K562 (cell line): ENCODE measurements at regions not wholly inside any gene's neighbourhood (a gene's known extent, or its start where the extent isn't known, plus 50 kb on each side); places are given as distances from the start of the nearest gene placed in this dataset.

Experiments used
- ATAC-seq: fragments of 200-7000 bp; cut with Tn5 transposase; 3 replicates; pipeline ENCODE4 v1.9.1; 2020; ENCODE audit warnings: moderate library complexity
- BruUV-seq: library from RNA; stranded (reverse); fragments of 400-500 nt; replicated peaks from 2 replicates; lab custom pipeline; 2021; lab: Mats Ljungman, UMichigan
- CTCF ChIA-PET: fragments of 300-600 bp; formaldehyde crosslinking; extraction: SDS; loops from one replicate; lab custom pipeline; 2021; ENCODE audit warnings: low intra/inter-chr PET ratio; lab: Yijun Ruan, JAX
- POLR2A ChIA-PET: fragments of 300-600, 350-650 bp; sonication (Branson Sonifier 250); formaldehyde crosslinking; extraction: SDS; loops from one replicate; lab custom pipeline; 2021; ENCODE audit warnings: antibody characterized with exemption, inconsistent platforms; lab: Yijun Ruan, JAX
- DNase-seq, 4 experiments: peaks; one replicate each; pipeline versions ENCODE4 v3.0.0 to v3.0.0-alpha.2; 2011 to 2018; ENCODE audit warnings: low spot score in 3 of 4, mixed read lengths in 3 of 4; ENCODE audit errors: extremely low read depth in 1 of 4
- FAIRE-seq: peaks from 2 replicates; lab custom pipeline; 2011; peaks lifted over from hg19 to GRCh38; lab: Jason Lieb, UNC
- H2AFZ ChIP-seq: 2 replicates; pipeline ENCODE4 v1.6.0; 2011; ENCODE audit warnings: low read depth, low read length, control low read depth, inconsistent platforms
- H3K27ac ChIP-seq: fragments of 200-600 bp; 3 replicates; pipeline ENCODE4 v1.8.0; 2011; ENCODE audit warnings: low read depth, mild to moderate bottlenecking, control low read depth, inconsistent platforms, low read length, moderate library complexity, mixed read lengths; ENCODE audit errors: extremely low read depth
- H3K27me3 ChIP-seq, 2 experiments: fragments of 300-600 bp in 1 of 2; 2 replicates in 1 of 2; 3 replicates in 1 of 2; pipeline versions ENCODE4 v1.6.0 to v1.8.0; 2011; ENCODE audit warnings: inconsistent platforms in 2 of 2, low read length in 2 of 2, mild to moderate bottlenecking in 1 of 2, mixed read lengths in 1 of 2, moderate library complexity in 1 of 2; ENCODE audit not compliant: control insufficient read depth in 2 of 2, insufficient read depth in 2 of 2
- H3K36me3 ChIP-seq: fragments of 300-600 bp; 3 replicates; pipeline ENCODE4 v1.8.0; 2011; ENCODE audit warnings: mild to moderate bottlenecking, low read length, inconsistent platforms; ENCODE audit not compliant: control insufficient read depth, insufficient read depth
- H3K4me1 ChIP-seq, 2 experiments: fragments of 200-600 bp in 1 of 2; replicated peaks in 1 of 2; 2 replicates in 1 of 2; 3 replicates in 1 of 2; pipeline versions ENCODE4 v1.5.1 to v1.8.0; 2011; ENCODE audit warnings: inconsistent platforms in 2 of 2, low read length in 2 of 2, mild to moderate bottlenecking in 1 of 2, mixed read lengths in 1 of 2, moderate library complexity in 1 of 2; ENCODE audit not compliant: control insufficient read depth in 2 of 2, insufficient read depth in 2 of 2
- H3K4me2 ChIP-seq: 2 replicates; pipeline ENCODE4 v1.6.1; 2011; ENCODE audit warnings: low read length, control low read depth, inconsistent platforms, mixed read lengths; ENCODE audit not compliant: insufficient read depth
- H3K4me3 ChIP-seq: fragments of 200-600 bp; sonication (generic), shearing (Covaris generic); 2 replicates; pipeline ENCODE4 v1.5.1; 2016; ENCODE audit warnings: control low read depth, inconsistent platforms
- H3K79me2 ChIP-seq: fragments of 200-600 bp; 3 replicates; pipeline ENCODE4 v1.8.0; 2011; ENCODE audit warnings: low read length, inconsistent platforms; ENCODE audit not compliant: control insufficient read depth, insufficient read depth
- H3K9ac ChIP-seq, 2 experiments: 2 replicates each; pipeline versions ENCODE4 v1.6.0 to v1.6.1; 2011; ENCODE audit warnings: low read depth in 2 of 2, low read length in 2 of 2, control low read depth in 1 of 2, inconsistent platforms in 1 of 2, mild to moderate bottlenecking in 1 of 2, mixed read lengths in 1 of 2; ENCODE audit not compliant: insufficient read depth in 1 of 2
- H3K9me1 ChIP-seq: one replicate; pipeline ENCODE4 v1.6.0; 2011; ENCODE audit warnings: inconsistent platforms, mild to moderate bottlenecking, low read length, moderate library complexity; ENCODE audit not compliant: control insufficient read depth, insufficient read depth
- H3K9me3 ChIP-seq: replicated peaks from 2 replicates; pipeline ENCODE4 v1.5.1; 2011; ENCODE audit warnings: low read depth, low read length, inconsistent platforms; ENCODE audit not compliant: control insufficient read depth, insufficient read depth
- H4K20me1 ChIP-seq: replicated peaks from 2 replicates; pipeline ENCODE4 v1.6.1; 2011; ENCODE audit warnings: low read length, inconsistent platforms, mixed read lengths; ENCODE audit not compliant: control insufficient read depth, insufficient read depth
- CXXC5 ChIP-seq: fragments of 250-450 bp; sonication (Bioruptor Pico); IDR thresholded peaks from 2 replicates; pipeline ENCODE4 v1.8.0; 2022; ENCODE audit warnings: inconsistent platforms, mild to moderate bottlenecking, moderate library complexity
- KDM5B ChIP-seq: fragments of 200-600 bp; sonication (generic); IDR thresholded peaks from 2 replicates; pipeline ENCODE4 v1.6.1; 2012; ENCODE audit warnings: low read depth, mild to moderate bottlenecking, moderate library complexity, low read length, control low read depth, inconsistent platforms; ENCODE audit not compliant: insufficient replicate concordance
- U2AF1 ChIP-seq: fragments of 200-400 bp; formaldehyde crosslinking; optimal IDR thresholded peaks from 2 replicates; pipeline ENCODE3; 2017; ENCODE audit warnings: mild to moderate bottlenecking, low read depth, low read length, moderate library complexity
- WGBS: fragments of 100-300 bp; shearing (Covaris generic); methylation state at CpG from one replicate; pipeline ENCODE4 v1.1.6; 2016; ENCODE audit warnings: low coverage, mixed read lengths; ENCODE audit not compliant: insufficient coverage; ENCODE audit errors: missing lambda C conversion rate; 5-methylcytosine and 5-hydroxymethylcytosine counted together
- in situ Hi-C: fragments of 300-500 bp; cut with MboI; formaldehyde crosslinking; loops from 4 replicates; pipeline ENCODE4 v1.15.0; 2018; ENCODE audit warnings: inconsistent platforms, mixed read lengths
- intact Hi-C: fragments of 100-400 bp; cut with micrococcal nuclease; formaldehyde crosslinking; loops from 2 replicates; pipeline ENCODE4 v1.14.2; 2022

DNA sequence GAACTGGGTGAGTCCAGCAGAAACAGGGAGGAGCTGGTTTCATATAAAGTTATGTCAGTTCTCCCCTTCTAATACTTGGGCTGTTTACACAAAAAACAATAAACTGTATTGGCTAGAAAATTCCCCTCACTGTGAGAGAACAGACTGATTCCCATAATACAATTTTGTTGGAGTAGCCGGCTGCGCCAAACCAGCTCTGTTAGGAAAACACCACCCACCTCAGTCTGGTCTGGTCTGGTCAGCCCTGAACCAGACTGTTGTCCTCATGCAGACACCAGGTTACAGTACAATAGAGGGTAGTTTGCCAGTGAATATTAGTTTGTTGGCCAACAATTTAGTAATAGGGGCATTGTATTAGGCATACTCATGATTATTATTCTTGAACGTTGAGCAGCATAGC, 356.4 kb downstream of the EFNA5 start:
- no peak overlapping the region for H3K27ac ChIP-seq
- in situ Hi-C loops (no loop called here), intact Hi-C loops (no loop called here)
- TF ChIP-seq U2AF1 = no peak
- POLR2A ChIA-PET = no interaction called here
- no peaks in the 10 kb centered on the region for H3K79me2 ChIP-seq
- ATAC-seq = no peak
- no peak overlapping the region for H2AFZ ChIP-seq
- 0% methylated on average over 3 of the region's 3 CpGs for WGBS
- no peak for FAIRE-seq
- H3K4me1 ChIP-seq = no peaks in the 10 kb centered on the region
- no peaks in the 10 kb centered on the region for H4K20me1 ChIP-seq
- H3K9me3 ChIP-seq = no peaks in the 10 kb centered on the region; the same call in 1 of the 2 replicates
- H3K9ac ChIP-seq = no peak overlapping the region
- no TSS peak for BruUV-seq
- H3K36me3 ChIP-seq = no peaks in the 10 kb centered on the region
- no peak overlapping the region for H3K4me3 ChIP-seq
- no peaks in the 10 kb centered on the region for H3K9me1 ChIP-seq
- no peak overlapping the region for H3K4me2 ChIP-seq
- CTCF ChIA-PET = no interaction called here
- no peak for DNase-seq
- H3K27me3 ChIP-seq = no peaks in the 10 kb centered on the region

DNA sequence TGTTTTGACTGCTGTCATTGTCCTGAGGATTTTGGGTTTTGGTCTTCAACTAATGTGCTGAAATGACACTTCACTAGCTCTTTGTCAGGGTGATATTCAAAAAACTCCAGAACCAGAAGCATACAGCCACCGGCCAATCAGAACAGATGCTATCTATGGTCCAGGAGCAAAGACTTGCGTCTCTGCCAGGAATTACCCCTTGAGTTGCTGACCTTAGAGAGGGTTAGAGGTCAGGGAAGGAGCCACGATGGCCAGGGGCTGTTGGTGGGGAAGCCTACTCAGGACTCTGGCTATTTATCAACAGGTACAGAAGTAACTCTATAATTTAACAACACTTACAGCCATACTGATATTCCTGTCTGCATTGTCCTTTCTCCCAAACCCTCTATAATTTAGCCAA, 356.8 kb downstream of the EFNA5 start:
- TF ChIP-seq KDM5B (no peak), CXXC5 (CRISPR knock-in tag) (no peak)
- CTCF ChIA-PET = no interaction called here
- DNase-seq (no peak), ATAC-seq (no peak), FAIRE-seq (no peak)
- Histone ChIP-seq H3K36me3 (no peaks in the 10 kb centered on the region), H3K9ac (no peak overlapping the region), H3K9me1 (no peaks in the 10 kb centered on the region), H3K79me2 (no peaks in the 10 kb centered on the region), H3K27ac (no peak overlapping the region), H3K27me3 (no peaks in the 10 kb centered on the region), H3K4me2 (no peak overlapping the region), H3K9me3 (no peaks in the 10 kb centered on the region; the same call in 1 of the 2 replicates), H2AFZ (no peak overlapping the region), H3K4me1 (no peaks in the 10 kb centered on the region), H4K20me1 (no peaks in the 10 kb centered on the region), H3K4me3 (no peak overlapping the region)
- intact Hi-C loops = no loop called here
- no TSS peak for BruUV-seq
- in situ Hi-C loops = no loop called here
- 0% methylated on average over 3 of the region's 3 CpGs for WGBS
- POLR2A ChIA-PET = interaction anchor here (0.7 kb wide), 2 partner anchors 13 to 657 kb away, joined by 3 read pairs; no protein-coding TSS in a partner anchor
